Left colon (tissue), 2 donors: ENCODE measurements at regions not wholly inside any gene's neighbourhood (a gene's known extent, or its start where the extent isn't known, plus 50 kb on each side); places are given as distances from the start of the nearest gene placed in this dataset.

Experiments used
- ATAC-seq: fragments of 200-7000 bp; cut with Tn5 transposase; one replicate; pipeline ENCODE4 v1.9.1; 2020; ENCODE audit warnings: mild to moderate bottlenecking, moderate library complexity
- DNase-seq, 2 donors: peaks; one replicate each; pipeline ENCODE4 v3.0.0-alpha.2; 2020
- intact Hi-C, 2 donors: fragments of 100-400 bp; cut with DNase I in 1 of 2; cut with micrococcal nuclease in 1 of 2; formaldehyde crosslinking; loops; one replicate each; pipeline versions ENCODE4 v1.11.2 to v1.14.0; 2022; cut with DNase I, micrococcal nuclease
- donor health status: DM: no; HTN: no; CAD: no.
- donor health status: DM: yes; HTN: yes; CAD: no.

GRCh38 chr22:49432211-49432896 lies 395.3 kb downstream of the BRD1 start:
- no peak for DNase-seq
- intact Hi-C loops = no loop called here
- no peak for ATAC-seq

- ATAC-seq (no peak), DNase-seq (no peak)
- intact Hi-C loops = no loop called here
These were observed 396.1 kb downstream of the BRD1 start for GRCh38 chr22:49431551-49431950.

GRCh38 chr22:49429066-49429465 lies 398.6 kb downstream of the BRD1 start:
- no peak for ATAC-seq

DNA sequence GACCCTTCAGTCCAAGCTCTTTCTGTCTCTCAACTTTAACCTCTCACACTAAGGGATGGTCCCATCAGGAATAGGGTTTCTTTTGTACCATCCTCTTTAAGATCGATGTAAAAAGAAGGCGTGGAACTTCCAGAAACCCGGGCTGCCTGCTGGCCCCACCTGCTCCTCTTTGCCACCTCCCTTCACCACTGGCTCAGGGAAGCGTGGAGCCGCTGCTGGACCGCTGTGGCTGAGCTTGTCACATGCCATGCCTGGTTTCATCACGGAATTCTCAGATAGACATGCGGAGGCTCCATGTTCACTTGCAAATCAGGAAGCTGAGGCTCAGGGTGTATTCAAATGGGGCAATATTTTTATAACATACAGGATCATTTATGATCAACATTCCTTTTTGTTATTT lies 399.7 kb downstream of the BRD1 start:
- DNase-seq (no peak), ATAC-seq (no peak)
- intact Hi-C loops = no loop called here

More at GRCh38 chr22:49429066-49429465, 398.6 kb downstream of the BRD1 start:
- intact Hi-C loops = no loop called here
- no peak for DNase-seq

GRCh38 chr22:49427341-49427740 lies 400.3 kb downstream of the BRD1 start:
- intact Hi-C loops = no loop called here
- ATAC-seq = no peak
- no peak for DNase-seq

GRCh38 chr22:49426618-49427266 lies 400.9 kb downstream of the BRD1 start:
- intact Hi-C loops = no loop called here
- ATAC-seq (no peak), DNase-seq (no peak)

DNA sequence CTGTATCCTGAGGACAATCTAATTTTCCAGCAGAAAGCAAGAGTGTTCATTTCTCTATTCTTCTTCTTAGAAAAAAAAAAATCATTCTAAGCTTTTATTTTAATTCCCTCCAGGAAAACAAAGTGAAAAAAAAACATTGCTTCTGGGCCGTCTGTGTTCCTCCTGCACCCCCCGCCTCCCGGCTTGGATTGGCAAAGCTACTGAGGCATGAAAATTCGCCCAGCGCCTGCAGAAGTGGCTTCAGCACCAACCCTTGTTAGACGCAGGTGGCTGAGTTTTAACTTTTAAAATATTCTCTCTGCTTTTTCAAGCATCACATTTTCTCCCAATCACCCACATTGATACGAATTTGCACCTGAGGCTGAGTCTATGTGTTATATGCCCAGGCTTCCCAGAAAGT lies 401.6 kb downstream of the BRD1 start:
- DNase-seq (no peak), ATAC-seq (no peak)
- intact Hi-C loops = no loop called here

DNA sequence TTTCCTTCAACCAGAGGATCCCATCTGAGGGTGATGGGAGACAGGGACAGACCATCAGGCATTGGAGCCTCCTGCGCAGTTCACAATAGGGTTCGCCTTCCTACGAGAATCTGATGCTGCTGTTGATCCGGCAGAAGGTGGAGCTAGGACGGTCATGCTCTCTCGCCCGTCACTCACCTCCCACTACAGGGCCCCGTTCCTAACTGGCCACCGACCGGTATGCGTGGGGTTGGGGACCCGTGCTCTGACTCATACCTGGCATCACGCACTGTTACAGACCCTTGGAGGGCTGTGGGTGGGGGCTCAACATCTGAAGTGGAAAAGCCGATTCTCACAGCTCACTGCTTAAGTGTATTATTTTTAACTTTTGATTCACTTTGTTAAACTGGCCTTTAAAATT lies 402.3 kb downstream of the BRD1 start:
- intact Hi-C loops = no loop called here
- DNase-seq (no peak), ATAC-seq (no peak)

GRCh38 chr22:49424893-49425270 lies 402.8 kb downstream of the BRD1 start:
- intact Hi-C loops = no loop called here
- ATAC-seq (no peak), DNase-seq (no peak)

DNA sequence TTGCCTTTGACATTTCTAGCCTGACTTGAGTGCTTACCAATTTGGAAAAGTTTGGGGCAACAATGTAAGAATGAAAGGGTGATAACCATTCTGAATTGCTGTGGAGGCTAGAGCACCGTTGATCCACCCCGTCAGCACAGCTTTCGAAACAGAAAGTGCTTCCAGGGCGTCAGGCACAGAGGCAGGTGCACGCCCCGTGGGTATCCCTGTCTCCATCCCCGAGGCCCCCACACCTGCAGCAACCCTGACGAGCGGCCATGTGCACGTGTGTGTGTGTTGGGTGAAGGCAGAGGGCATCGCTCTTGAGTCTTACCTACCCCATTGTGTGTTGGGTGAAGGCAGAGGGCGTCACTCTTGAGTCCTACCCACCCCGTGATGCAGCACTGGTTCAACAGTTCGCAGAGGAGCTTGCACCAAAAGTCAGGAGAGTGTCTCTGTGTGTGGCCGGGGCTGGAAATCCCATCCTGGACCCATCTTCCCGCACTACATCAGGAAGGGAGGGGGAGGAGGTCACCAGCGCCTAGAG lies 404.5 kb downstream of the BRD1 start:
- intact Hi-C loops = no loop called here
- DNase-seq = no peak

GRCh38 chr22:49422701-49423100 lies 405.0 kb downstream of the BRD1 start:
- intact Hi-C loops = no loop called here
- ATAC-seq = no peak
- DNase-seq = no peak

More for the DNA sequence above, 404.5 kb downstream of the BRD1 start:
- no peak for ATAC-seq

DNA sequence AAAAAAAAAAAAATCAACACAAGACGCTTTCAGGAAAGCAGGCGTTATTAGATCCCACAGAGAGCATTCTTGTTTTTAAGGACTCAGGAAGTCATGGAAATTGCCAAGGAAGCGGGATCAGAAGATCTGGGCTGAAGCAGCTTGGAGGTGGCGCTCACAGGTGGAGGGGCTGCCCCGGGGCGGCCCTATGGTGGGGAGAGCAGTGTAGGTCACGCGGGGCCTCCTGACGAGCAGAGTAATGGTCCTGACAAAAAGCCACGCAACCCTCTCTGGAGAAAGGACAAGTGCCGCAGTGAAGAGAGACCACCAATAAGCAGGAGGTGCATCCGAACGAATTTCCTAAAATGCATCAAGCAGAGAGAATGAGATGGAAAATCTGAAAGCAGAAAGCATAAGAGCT lies 407.0 kb downstream of the BRD1 start:
- no peak for DNase-seq
- intact Hi-C loops = no loop called here
- no peak for ATAC-seq

DNA sequence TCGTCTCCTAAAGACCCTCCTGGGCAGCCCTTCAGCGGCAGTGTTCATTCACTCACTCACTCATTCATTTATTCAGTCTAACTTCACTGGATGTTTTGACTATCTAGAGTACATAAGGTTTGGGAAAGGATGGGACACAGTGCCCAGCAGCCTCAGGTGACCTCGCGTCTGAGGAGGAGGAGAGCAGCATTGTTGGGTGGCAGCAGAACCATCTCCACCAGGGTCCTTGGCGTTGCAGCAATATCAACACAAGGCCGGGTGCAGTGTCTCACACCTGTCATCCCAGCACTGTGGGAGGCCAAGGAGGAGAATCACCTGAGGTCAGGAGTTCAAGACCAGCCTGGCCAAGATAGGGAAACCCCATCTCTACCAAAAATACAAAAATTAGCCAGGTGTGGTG lies 408.0 kb downstream of the BRD1 start:
- DNase-seq = no peak
- ATAC-seq = no peak
- intact Hi-C loops = no loop called here

GRCh38 chr22:49418943-49419342 lies 408.7 kb downstream of the BRD1 start:
- no peak for DNase-seq
- intact Hi-C loops = no loop called here
- no peak for ATAC-seq

- intact Hi-C loops = no loop called here
- DNase-seq = no peak
- ATAC-seq = no peak
These were observed 409.3 kb downstream of the BRD1 start for GRCh38 chr22:49418341-49418894.

- no peak for ATAC-seq
- DNase-seq = no peak
- intact Hi-C loops = no loop called here
These were observed 409.8 kb downstream of the BRD1 start for GRCh38 chr22:49417833-49418232.

- DNase-seq (no peak), ATAC-seq (no peak)
- intact Hi-C loops = no loop called here
These were observed 410.3 kb downstream of the BRD1 start for GRCh38 chr22:49417326-49417725.

GRCh38 chr22:49415151-49415951 lies 412.3 kb downstream of the BRD1 start:
- no peak for ATAC-seq
- DNase-seq = no peak
- intact Hi-C loops = no loop called here

DNA sequence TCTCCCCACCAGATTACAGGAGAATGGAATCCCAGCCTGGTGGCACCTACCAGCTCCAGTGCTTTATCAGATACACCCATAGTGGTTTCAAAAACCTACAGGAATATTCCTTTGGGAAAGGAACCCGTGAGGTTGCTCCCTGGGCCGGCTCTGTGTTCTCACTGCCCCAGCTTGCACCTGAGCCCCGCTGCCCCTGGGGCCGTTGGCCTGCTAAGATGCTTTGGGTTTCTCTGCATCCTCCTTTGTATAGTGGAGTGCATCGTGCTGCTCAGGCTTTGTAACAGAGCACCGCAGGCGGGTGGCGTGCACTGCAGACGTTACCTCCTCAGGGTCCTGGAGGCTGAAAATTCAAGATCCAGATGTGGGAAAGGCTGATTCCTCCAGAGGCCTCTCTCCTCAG lies 414.1 kb downstream of the BRD1 start:
- DNase-seq (no peak), ATAC-seq (no peak)
- intact Hi-C loops = no loop called here

GRCh38 chr22:49413146-49413545 lies 414.5 kb downstream of the BRD1 start:
- DNase-seq (no peak), ATAC-seq (no peak)
- intact Hi-C loops = no loop called here
